PC-3 (cell line): ENCODE measurements at regions not wholly inside any gene's neighbourhood (a gene's known extent, or its start where the extent isn't known, plus 50 kb on each side); places are given as distances from the start of the nearest gene placed in this dataset.

ENCODE experiments used
- ATAC-seq: fragments of 200-7000 bp; cut with Tn5 transposase; 2 replicates; pipeline ENCODE4 v1.9.1; 2020; ENCODE audit warnings: mild to moderate bottlenecking, moderate library complexity
- BruUV-seq: library from RNA; stranded (reverse); fragments of 400-500 nt; replicated peaks from 2 replicates; lab custom pipeline; 2021; lab: Mats Ljungman, UMichigan
- CTCF ChIA-PET: fragments of 300-600 bp; sonication (Branson Sonifier 250); formaldehyde crosslinking; loops from one replicate; lab custom pipeline; 2022; ENCODE audit warnings: antibody characterized with exemption; lab: Charles Lee
- POLR2A ChIA-PET: fragments of 300-600 bp; sonication (Branson Sonifier 250); formaldehyde crosslinking; loops from one replicate; lab custom pipeline; 2022; ENCODE audit warnings: antibody characterized with exemption; ENCODE audit not compliant: unreplicated experiment; lab: Charles Lee
- DNase-seq: peaks from one replicate; pipeline ENCODE4 v3.0.0-alpha.2; 2015
- H2AFZ ChIP-seq: fragments of 300-600 bp; sonication (generic); 2 replicates; pipeline ENCODE4 v1.6.0; 2016; ENCODE audit warnings: antibody characterized with exemption, low read length
- H3F3A ChIP-seq: fragments of 300-600 bp; sonication (generic); one replicate; pipeline ENCODE4 v1.6.0; 2017; ENCODE audit warnings: antibody characterized with exemption, low read length, control low read depth, mild to moderate bottlenecking; ENCODE audit not compliant: unreplicated experiment
- H3K27ac ChIP-seq: fragments of 300-600 bp; sonication (generic); 2 replicates; pipeline ENCODE4 v1.5.1; 2016; ENCODE audit warnings: mild to moderate bottlenecking, low read length
- H3K27me3 ChIP-seq: fragments of 300-600 bp; sonication (generic); 2 replicates; pipeline ENCODE4 v1.6.1; 2016; ENCODE audit warnings: low read length, mixed read lengths
- H3K36me3 ChIP-seq: fragments of 300-600 bp; sonication (generic); 2 replicates; pipeline ENCODE4 v1.6.1; 2016; ENCODE audit warnings: low read depth, mixed run types, low read length, mixed read lengths
- H3K4me1 ChIP-seq: fragments of 300-600 bp; sonication (generic); 2 replicates; pipeline ENCODE4 v1.5.1; 2016; ENCODE audit warnings: low read length; ENCODE audit not compliant: insufficient read depth
- H3K4me2 ChIP-seq: fragments of 300-600 bp; sonication (generic); 2 replicates; pipeline ENCODE4 v1.6.0; 2016; ENCODE audit warnings: low read length
- H3K4me3 ChIP-seq: fragments of 300-600 bp; sonication (generic); 2 replicates; pipeline ENCODE4 v1.5.1; 2016; ENCODE audit warnings: mild to moderate bottlenecking, low read length, mixed read lengths
- H3K79me2 ChIP-seq: fragments of 300-600 bp; sonication (generic); 2 replicates; pipeline ENCODE4 v1.6.1; 2017; ENCODE audit warnings: low read length, mixed read lengths
- H3K9ac ChIP-seq: fragments of 300-600 bp; sonication (generic); 2 replicates; pipeline ENCODE4 v1.6.0; 2016; ENCODE audit warnings: mild to moderate bottlenecking, low read length
- H3K9me2 ChIP-seq: fragments of 300-600 bp; sonication (generic); replicated peaks from 2 replicates; pipeline ENCODE4 v1.6.1; 2016; ENCODE audit warnings: mixed run types, low read length, mixed read lengths
- H3K9me3 ChIP-seq: fragments of 300-600 bp; sonication (generic); 2 replicates; pipeline ENCODE4 v1.6.1; 2016; ENCODE audit warnings: low read length, mixed read lengths
- H4K20me1 ChIP-seq: fragments of 300-600 bp; sonication (generic); 2 replicates; pipeline ENCODE4 v1.6.1; 2016; ENCODE audit warnings: low read length, mixed read lengths
- CTCF ChIP-seq: fragments of 300-600 bp; sonication (generic); conservative IDR thresholded peaks from 2 replicates; pipeline ENCODE4 v1.5.1; 2017; ENCODE audit warnings: antibody characterized with exemption, low read depth, mild to moderate bottlenecking, low read length
- EZH2 ChIP-seq: fragments of 300-600 bp; sonication (generic); IDR thresholded peaks from one replicate; pipeline ENCODE4 v1.6.1; 2017; ENCODE audit warnings: antibody characterized with exemption, mild to moderate bottlenecking, low read length; ENCODE audit not compliant: unreplicated experiment
- EZH2phosphoT487 ChIP-seq: fragments of 300-600 bp; sonication (generic); IDR thresholded peaks from 2 replicates; pipeline ENCODE4 v1.6.1; 2018; ENCODE audit warnings: mild to moderate bottlenecking, antibody characterized with exemption, low read length, borderline replicate concordance
- intact Hi-C: fragments of 100-400 bp; cut with micrococcal nuclease; formaldehyde crosslinking; loops from 2 replicates; pipeline ENCODE4 v1.9.0; 2023

- no peak for TF ChIP-seq EZH2phosphoT487
- no peak for TF ChIP-seq EZH2
- TF ChIP-seq CTCF: no peak
- H3K36me3 ChIP-seq: no peaks in the 10 kb centered on the region
- BruUV-seq: no TSS peak
- no peaks in the 10 kb centered on the region for H3F3A ChIP-seq
- DNase-seq (no peak), ATAC-seq (no peak)
- H3K27ac ChIP-seq: no peak overlapping the region
- no peak overlapping the region for H3K9ac ChIP-seq
- no peaks in the 10 kb centered on the region for H3K27me3 ChIP-seq
- H3K9me3 ChIP-seq: no peaks in the 10 kb centered on the region
- no peaks in the 10 kb centered on the region for H3K9me2 ChIP-seq
- no peak overlapping the region for H3K4me2 ChIP-seq
- H4K20me1 ChIP-seq: no peaks in the 10 kb centered on the region
- ChIA-PET POLR2A (no interaction called here), CTCF (no interaction called here)
- no peaks in the 10 kb centered on the region for H3K4me1 ChIP-seq
- H3K79me2 ChIP-seq: no peaks in the 10 kb centered on the region
- H3K4me3 ChIP-seq: no peak overlapping the region
- intact Hi-C loops: no loop called here
- no peak overlapping the region for H2AFZ ChIP-seq
Measured at GRCh38 chr9:88682431-88682831, 147.5 kb downstream of the NXNL2 start.

- Histone ChIP-seq H3K4me2 (no peak overlapping the region), H3K4me1 (no peaks in the 10 kb centered on the region), H3K27ac (no peak overlapping the region), H3K36me3 (no peaks in the 10 kb centered on the region), H3K9ac (no peak overlapping the region), H4K20me1 (no peaks in the 10 kb centered on the region), H3K27me3 (no peaks in the 10 kb centered on the region), H2AFZ (no peak overlapping the region), H3K4me3 (no peak overlapping the region), H3K79me2 (no peaks in the 10 kb centered on the region), H3F3A (no peaks in the 10 kb centered on the region), H3K9me3 (no peaks in the 10 kb centered on the region), H3K9me2 (no peaks in the 10 kb centered on the region)
- ATAC-seq: no peak
- CTCF ChIA-PET: no interaction called here
- intact Hi-C loops: no loop called here
- TF ChIP-seq CTCF: no peak
- TF ChIP-seq EZH2: no peak
- TF ChIP-seq EZH2phosphoT487: no peak
- POLR2A ChIA-PET: no interaction called here
- no TSS peak for BruUV-seq
- no peak for DNase-seq
Measured at GRCh38 chr9:88684046-88684445, 149.1 kb downstream of the NXNL2 start.

- Histone ChIP-seq H4K20me1 (no peaks in the 10 kb centered on the region), H2AFZ (no peak overlapping the region), H3K9me3 (no peaks in the 10 kb centered on the region), H3K27me3 (no peaks in the 10 kb centered on the region), H3K4me1 (no peaks in the 10 kb centered on the region), H3K4me3 (no peak overlapping the region), H3K9me2 (no peaks in the 10 kb centered on the region), H3K27ac (no peak overlapping the region), H3K4me2 (no peak overlapping the region), H3K36me3 (no peaks in the 10 kb centered on the region), H3K9ac (no peak overlapping the region), H3F3A (no peaks in the 10 kb centered on the region), H3K79me2 (no peaks in the 10 kb centered on the region)
- intact Hi-C loops: no loop called here
- ChIA-PET CTCF (no interaction called here), POLR2A (no interaction called here)
- DNase-seq: no peak
- no peak for ATAC-seq
- BruUV-seq: no TSS peak
- TF ChIP-seq EZH2phosphoT487 (no peak), CTCF (no peak), EZH2 (no peak)
Measured at GRCh38 chr9:88684845-88685244, 149.9 kb downstream of the NXNL2 start.
